ENCODE measurements at regions not wholly inside any gene's neighbourhood (a gene's known extent, or its start where the extent isn't known, plus 50 kb on each side); places are given as distances from the start of the nearest gene placed in this dataset.

DNA sequence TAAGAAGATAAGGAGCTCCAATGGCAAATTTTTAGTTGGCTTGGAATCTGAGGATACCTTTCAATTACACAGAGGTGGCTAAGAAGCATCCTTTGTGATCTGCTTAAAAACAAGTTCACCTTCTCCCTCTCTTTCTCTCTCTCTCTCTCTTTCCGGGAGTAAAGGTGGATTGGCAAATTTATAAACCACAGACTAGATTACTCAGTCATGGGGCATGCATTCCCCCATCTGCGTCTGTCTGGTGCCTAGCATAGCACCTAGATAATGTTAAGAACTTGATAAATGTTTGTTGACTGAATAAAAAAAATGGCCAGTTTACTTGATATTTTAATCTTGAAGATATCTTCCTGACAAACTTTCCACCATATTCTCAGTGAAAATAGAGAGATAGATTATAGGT, 312.3 kb downstream of the CDC5L start:
- TF ChIP-seq, protein P1, sequence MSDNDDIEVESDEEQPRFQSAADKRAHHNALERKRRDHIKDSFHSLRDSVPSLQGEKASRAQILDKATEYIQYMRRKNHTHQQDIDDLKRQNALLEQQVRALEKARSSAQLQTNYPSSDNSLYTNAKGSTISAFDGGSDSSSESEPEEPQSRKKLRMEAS (IDR thresholded peaks at IDR 0.05; ENCODE audit: low read depth, low read length): no peak
- TF ChIP-seq, protein P2, sequence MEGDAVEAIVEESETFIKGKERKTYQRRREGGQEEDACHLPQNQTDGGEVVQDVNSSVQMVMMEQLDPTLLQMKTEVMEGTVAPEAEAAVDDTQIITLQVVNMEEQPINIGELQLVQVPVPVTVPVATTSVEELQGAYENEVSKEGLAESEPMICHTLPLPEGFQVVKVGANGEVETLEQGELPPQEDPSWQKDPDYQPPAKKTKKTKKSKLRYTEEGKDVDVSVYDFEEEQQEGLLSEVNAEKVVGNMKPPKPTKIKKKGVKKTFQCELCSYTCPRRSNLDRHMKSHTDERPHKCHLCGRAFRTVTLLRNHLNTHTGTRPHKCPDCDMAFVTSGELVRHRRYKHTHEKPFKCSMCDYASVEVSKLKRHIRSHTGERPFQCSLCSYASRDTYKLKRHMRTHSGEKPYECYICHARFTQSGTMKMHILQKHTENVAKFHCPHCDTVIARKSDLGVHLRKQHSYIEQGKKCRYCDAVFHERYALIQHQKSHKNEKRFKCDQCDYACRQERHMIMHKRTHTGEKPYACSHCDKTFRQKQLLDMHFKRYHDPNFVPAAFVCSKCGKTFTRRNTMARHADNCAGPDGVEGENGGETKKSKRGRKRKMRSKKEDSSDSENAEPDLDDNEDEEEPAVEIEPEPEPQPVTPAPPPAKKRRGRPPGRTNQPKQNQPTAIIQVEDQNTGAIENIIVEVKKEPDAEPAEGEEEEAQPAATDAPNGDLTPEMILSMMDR (IDR thresholded peaks at IDR 0.05; ENCODE audit: low read depth, low read length): no peak
- no peak for TF ChIP-seq POLR2A (IDR thresholded peaks at IDR 0.05; ENCODE audit: extremely low read depth, insufficient read length)
